HAP-1 (cell line): ENCODE measurements at regions not wholly inside any gene's neighbourhood (a gene's known extent, or its start where the extent isn't known, plus 50 kb on each side); places are given as distances from the start of the nearest gene placed in this dataset.
"Not testable (repeated sequence)": the region's sequence is repeated elsewhere in the genome, so short reads cannot be mapped to it uniquely, and the experiment has no call there.

Source experiments
- DNase-seq, 2 experiments: peaks; one replicate each; pipeline ENCODE4 v3.0.0-alpha.2; 2016 to 2020; ENCODE audit warnings: low spot score in 2 of 2
- H3K27me3 ChIP-seq: fragments of 250-450 bp; sonication (Bioruptor Pico); 2 replicates; pipeline ENCODE4 v1.5.1; 2020; ENCODE audit warnings: low read depth, mild to moderate bottlenecking, moderate library complexity
- H3K36me3 ChIP-seq: fragments of 250-450 bp; sonication (Bioruptor Pico); replicated peaks from 2 replicates; pipeline ENCODE4 v1.5.1; 2020; ENCODE audit warnings: mild to moderate bottlenecking
- H3K4me1 ChIP-seq: fragments of 250-450 bp; sonication (Bioruptor Pico); 2 replicates; pipeline ENCODE4 v1.5.1; 2020; ENCODE audit warnings: mild to moderate bottlenecking
- H3K4me3 ChIP-seq: fragments of 250-450 bp; sonication (Bioruptor Pico); 2 replicates; pipeline ENCODE4 v1.5.1; 2020; ENCODE audit warnings: mild to moderate bottlenecking, moderate library complexity
- H3K9me3 ChIP-seq: fragments of 250-450 bp; sonication (Bioruptor Pico); 2 replicates; pipeline ENCODE4 v1.5.1; 2020; ENCODE audit warnings: mild to moderate bottlenecking, moderate library complexity
- in situ Hi-C: fragments of 300-500 bp; cut with MboI; formaldehyde crosslinking; loops from 3 replicates; pipeline ENCODE4 v1.14.3; 2020; ENCODE audit warnings: low sequenced_read_pairs, inconsistent platforms, mixed read lengths

DNA sequence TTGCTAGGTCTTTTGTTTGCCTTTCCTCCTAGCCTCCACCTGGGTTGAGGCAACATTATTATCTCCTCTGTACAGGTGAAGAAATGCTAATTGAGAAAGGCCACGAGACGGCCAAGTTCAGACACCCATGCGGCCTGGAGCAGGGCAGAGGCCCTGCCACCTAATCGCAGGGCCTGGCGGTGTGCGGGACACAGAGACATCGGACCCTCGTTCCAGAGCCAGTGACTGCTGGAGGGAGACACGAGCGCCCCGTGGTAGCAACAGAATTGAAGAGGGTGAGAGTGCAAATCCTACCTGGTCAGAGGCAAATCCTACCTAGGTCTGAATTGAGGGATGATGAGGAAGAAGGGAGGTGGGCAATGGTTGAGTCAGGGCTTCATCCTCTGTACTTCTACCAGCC, 113.8 kb upstream of the MEF2A start:
- Histone ChIP-seq H3K4me3 (no peak overlapping the region), H3K27me3 (no peaks in the 10 kb centered on the region), H3K36me3 (no peaks in the 10 kb centered on the region), H3K9me3 (no peaks in the 10 kb centered on the region), H3K4me1 (peaks cover 16% of the 10 kb centered on the region)
- in situ Hi-C loops: no loop called here
- peak in 1 of 2 experiments; percentile 1 for DNase-seq

DNA sequence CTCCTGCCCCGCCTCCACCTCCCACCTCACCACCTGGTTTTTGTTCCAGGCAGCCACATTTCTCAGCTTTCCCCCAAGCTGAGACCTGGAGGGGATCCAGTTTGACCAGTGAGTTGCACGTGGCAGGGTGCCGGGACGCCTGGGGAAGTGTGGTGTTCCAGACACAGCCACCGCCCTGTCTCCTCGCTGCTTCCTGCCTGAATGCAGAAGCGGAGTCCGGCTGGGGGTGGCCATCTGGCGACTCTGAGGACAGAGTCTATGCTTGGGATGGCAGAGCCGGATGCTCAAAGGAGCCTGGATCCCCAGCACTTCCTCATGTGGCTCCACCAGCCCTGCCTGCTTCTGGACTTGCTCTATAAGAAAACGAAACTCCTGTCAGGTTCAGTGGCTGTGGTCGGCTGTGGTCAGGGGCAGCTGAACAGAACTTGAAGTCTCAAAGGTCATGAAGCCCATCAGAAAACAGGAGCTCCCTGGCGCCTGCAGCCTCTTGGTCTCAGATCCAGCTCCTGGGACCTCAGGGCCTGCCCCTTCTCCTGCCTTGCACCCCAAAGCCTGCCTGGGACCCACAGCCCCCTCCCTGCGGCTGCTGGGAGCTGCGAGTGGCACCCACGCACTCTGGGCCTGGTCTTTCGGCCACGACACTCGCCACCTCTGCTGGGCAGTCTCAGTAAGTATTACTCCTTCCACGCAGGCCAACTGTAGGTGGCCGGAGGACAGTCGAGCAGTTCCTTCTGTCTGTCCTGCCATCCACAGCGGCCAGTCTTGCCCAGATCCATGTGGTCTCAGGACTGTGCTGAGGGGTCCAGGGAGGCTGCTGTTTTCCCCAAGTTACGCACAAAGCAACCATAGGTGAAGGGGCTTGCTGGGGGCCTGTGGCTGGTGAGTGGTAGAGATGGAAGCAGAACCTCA, 112.8 kb upstream of the MEF2A start:
- peak in 1 of 2 experiments; percentile 7 for DNase-seq
- Histone ChIP-seq H3K4me1 (peaks cover 16% of the 10 kb centered on the region), H3K9me3 (no peaks in the 10 kb centered on the region), H3K4me3 (no peak overlapping the region), H3K36me3 (no peaks in the 10 kb centered on the region), H3K27me3 (no peaks in the 10 kb centered on the region)
- in situ Hi-C loops: no loop called here

DNA sequence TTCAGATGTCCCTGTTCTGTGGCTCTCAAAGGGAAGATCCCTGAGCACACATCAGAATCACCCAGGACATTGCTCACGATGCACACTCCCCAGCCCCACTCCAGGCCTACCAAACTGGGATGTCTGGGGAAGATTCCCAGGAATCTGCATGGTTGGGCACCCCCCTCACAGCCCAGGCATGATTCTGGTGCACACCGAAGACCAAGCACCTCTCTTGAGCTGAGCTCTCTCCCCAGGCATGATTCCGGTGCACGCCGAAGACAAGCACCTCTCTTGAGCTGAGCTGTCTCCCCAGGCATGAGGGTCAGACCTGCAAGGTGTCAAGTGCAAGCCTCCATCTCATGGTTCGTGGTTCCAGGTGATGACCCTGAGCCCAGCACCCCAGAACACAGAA, 112.2 kb upstream of the MEF2A start:
- DNase-seq: peak in 1 of 2 experiments; percentile 5
- Histone ChIP-seq H3K4me1 (peaks cover 16% of the 10 kb centered on the region), H3K36me3 (no peaks in the 10 kb centered on the region), H3K9me3 (no peaks in the 10 kb centered on the region), H3K4me3 (no peak overlapping the region), H3K27me3 (no peaks in the 10 kb centered on the region)
- in situ Hi-C loops: no loop called here

DNA sequence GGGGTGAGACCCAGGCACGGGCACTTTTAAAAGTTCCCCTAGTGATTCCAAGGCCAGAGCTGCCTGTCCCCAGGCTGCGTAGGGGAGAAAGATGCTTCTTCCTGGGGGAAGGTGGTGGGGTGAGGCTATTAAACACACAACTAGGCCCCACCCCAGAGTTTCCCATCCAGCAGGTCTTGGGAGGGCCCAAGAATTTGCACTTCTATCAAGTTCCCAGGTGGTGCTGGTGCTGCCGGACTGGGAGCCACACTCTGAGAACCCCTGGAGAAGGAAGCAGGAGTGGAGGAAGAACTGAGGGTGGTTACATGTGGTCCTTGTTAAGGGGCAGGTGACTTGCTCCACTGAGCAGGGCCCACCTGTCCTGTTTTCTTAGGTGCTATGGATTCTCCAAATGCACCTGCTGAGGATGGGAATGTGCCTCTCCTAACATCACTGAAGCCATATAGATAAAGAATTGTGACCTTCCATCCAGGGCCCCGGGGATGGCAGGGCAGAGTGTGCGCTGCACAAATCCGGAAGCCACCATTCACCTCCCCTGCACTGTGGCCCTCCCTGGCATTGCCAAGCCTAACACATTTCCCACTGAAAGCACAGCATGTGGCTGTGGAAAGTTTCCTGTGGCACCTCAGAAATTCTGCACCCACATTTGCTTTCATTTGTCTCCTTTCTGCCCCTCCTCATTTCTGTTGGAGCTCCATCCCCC, 111.5 kb upstream of the MEF2A start:
- Histone ChIP-seq H3K27me3 (no peaks in the 10 kb centered on the region), H3K36me3 (no peaks in the 10 kb centered on the region), H3K9me3 (no peaks in the 10 kb centered on the region), H3K4me1 (peaks cover 16% of the 10 kb centered on the region), H3K4me3 (no peak overlapping the region)
- DNase-seq: peak in 1 of 2 experiments; percentile 3
- in situ Hi-C loops: no loop called here

DNA sequence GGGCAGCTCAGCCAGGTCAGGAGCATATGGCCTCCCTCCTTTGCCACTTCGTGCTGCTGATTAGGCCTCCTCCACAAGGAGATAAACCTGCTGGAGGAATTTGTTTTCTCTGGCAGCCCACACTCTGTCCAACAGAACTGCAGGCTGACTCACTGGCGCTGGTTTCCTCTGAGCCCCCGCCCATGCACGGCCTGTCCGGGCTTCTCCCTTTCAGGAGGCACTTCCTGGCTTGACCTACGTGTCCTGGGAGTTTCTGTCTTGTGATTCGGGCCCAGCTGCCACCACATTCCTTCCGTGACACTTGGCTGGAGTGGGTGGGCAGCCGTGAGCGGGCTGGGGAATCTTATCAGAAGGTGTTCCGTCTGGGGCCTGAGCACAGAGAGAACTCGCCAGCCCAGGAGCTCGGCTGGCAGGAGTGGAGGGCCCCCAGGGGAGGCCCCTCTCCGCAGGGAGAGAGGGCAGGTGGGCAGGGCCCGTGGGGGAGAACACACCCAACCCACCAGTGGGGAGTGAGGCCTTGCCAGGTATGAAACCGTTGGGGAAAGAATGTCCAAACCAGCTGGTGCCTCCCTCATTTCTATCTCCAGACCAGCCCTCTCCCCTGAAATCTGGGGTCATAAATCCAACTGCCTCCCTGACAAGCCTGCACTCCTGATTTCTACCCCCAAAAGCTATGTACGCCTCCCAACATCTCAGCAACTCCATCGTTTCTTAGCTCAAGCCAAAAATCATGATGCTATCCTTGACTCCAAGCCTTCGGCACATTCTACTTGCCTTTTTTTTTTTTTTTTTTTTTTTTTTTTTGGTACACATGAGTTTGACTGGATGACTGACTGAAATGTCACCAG, 110.6 kb upstream of the MEF2A start:
- peaks cover 11% of the 10 kb centered on the region for H3K4me1 ChIP-seq
- no peaks in the 10 kb centered on the region for H3K9me3 ChIP-seq
- peak in 1 of 2 experiments; percentile 3 for DNase-seq
- no peaks in the 10 kb centered on the region for H3K27me3 ChIP-seq
- in situ Hi-C loops: no loop called here
- no peak overlapping the region for H3K4me3 ChIP-seq
- no peaks in the 10 kb centered on the region for H3K36me3 ChIP-seq

DNA sequence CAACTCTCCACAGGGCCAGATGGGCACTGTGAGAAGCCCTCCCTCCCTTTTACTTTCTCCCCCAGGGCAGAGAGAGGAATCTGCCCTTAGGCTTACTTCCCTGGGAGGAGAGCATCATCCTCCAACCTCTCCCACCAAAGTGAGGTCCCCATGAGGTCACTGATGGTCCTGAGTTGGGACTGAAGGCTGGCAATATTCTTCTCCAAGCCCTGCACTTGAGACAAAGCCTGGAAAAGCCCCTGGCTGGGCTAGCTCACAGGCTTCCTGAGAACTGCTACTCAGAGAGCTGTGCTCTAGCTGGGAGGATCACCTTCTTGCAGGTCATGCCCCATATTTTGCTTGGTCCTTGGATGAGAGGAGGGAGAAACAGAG, 110.0 kb upstream of the MEF2A start:
- H3K9me3 ChIP-seq: no peaks in the 10 kb centered on the region
- H3K36me3 ChIP-seq: no peaks in the 10 kb centered on the region
- in situ Hi-C loops: no loop called here
- H3K27me3 ChIP-seq: no peaks in the 10 kb centered on the region
- H3K4me1 ChIP-seq: peaks cover 5% of the 10 kb centered on the region
- no peak overlapping the region for H3K4me3 ChIP-seq
- DNase-seq: no peak

DNA sequence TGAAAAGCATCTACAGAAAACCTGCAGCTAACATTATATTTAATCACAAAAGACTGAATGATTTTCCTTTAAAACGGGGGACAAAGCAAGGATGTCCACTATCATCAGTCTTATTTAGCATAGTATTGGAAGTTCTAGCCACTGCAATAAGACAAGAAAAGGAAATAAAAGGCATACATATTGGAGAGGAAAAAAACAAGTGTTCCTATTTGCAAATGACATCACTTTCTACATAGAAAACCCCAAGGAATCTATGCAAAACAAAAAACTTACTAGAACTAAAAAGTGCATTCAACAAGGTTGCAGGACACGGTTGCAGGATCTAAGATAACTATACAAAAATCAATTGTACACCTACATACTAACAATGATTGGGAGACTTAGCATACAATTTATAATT, 101.6 kb upstream of the MEF2A start:
- in situ Hi-C loops: no loop called here
- Histone ChIP-seq H3K9me3 (no peaks in the 10 kb centered on the region), H3K4me3 (no peak overlapping the region), H3K27me3 (peaks cover 5% of the 10 kb centered on the region), H3K4me1 (no peaks in the 10 kb centered on the region), H3K36me3 (no peaks in the 10 kb centered on the region)
- no peak for DNase-seq

DNA sequence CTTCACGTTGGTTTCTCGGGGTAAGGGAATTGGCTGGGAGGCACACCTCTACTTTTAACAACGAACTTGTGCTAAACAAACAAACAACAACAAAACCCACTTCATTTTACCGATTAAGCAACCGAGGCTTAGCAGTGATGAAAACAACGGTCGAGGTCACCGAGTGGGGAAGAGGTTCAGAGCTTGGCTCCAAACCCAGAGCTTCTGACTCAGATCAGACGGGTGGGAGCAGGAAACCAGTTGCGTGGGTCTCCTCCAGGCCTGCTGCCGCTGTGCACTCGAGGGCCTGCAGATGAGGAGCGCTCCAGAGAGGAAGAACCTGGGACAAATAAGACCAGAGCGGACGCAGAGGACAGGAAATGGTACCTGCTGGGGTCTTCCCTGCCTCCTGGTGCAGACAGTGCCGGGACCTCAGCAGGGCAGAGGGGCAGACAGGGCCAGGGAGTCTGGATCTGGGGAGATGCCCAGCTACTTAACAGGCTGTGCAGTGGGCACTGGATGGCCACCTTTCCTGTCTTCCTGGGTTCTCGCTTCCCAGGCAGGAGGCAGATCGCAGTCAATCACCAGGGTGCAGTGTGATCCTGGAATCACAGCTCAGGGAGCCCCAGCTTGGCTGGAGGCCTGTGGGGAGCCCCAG, 99.0 kb upstream of the MEF2A start:
- no peak overlapping the region for H3K4me3 ChIP-seq
- no peaks in the 10 kb centered on the region for H3K4me1 ChIP-seq
- peaks cover 5% of the 10 kb centered on the region for H3K27me3 ChIP-seq
- in situ Hi-C loops: no loop called here
- no peaks in the 10 kb centered on the region for H3K9me3 ChIP-seq
- DNase-seq: no peak
- H3K36me3 ChIP-seq: no peaks in the 10 kb centered on the region

DNA sequence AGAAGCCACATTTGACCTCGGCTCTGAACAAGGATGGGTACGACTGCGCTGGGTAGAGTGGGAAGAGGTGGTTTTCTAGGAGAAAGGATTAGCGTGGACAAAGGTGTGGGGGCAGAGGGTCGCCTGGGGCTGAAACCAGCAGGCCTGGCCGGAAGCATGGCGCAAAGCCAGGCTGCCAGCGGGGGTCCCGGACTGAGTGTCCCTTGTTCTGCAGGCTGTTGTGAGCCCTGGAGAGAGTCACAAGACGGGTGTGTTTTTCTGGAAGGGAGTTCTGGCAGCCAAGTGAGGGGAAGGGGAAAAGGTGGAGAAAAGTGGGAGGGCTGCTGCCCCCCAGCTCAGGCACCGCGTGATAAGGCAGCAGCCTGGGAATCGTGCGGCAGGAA, 98.5 kb upstream of the MEF2A start:
- H3K4me1 ChIP-seq: no peaks in the 10 kb centered on the region
- in situ Hi-C loops: no loop called here
- H3K36me3 ChIP-seq: no peaks in the 10 kb centered on the region
- no peak for DNase-seq
- no peaks in the 10 kb centered on the region for H3K9me3 ChIP-seq
- H3K4me3 ChIP-seq: no peak overlapping the region
- H3K27me3 ChIP-seq: peaks cover 5% of the 10 kb centered on the region

DNA sequence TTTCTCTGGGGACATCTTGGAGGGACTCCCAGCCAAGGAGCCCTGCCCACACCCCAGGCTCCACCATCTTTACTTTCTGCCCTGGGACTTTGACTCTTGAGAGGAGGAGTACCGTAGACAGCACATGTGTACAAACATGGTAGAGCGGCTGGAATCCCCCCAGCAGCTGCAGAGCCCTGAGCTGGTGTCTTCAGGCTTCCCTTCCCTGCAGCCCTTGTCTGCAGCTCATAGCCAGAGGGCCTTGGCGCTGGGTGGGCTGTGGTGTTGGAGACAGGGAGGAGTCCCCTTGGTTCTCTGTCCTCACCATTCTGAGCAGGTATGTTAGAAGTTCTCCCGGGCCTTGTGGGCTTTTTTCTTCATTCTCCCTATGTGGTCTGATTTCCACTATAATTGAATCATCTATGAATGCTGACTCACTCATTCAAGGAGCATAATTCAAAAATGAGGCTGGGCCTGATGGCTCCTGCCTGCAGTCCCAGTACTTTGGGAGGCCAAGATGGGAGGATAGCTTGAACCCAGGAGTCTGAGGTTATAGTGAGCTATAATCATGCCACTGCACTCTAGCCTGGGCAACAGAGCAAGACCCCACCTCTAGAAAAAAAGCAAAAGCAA, 97.8 kb upstream of the MEF2A start:
- Histone ChIP-seq H3K4me3 (no peak overlapping the region), H3K9me3 (no peaks in the 10 kb centered on the region), H3K27me3 (peaks cover 5% of the 10 kb centered on the region), H3K36me3 (no peaks in the 10 kb centered on the region), H3K4me1 (no peaks in the 10 kb centered on the region)
- DNase-seq: no peak
- in situ Hi-C loops: no loop called here

DNA sequence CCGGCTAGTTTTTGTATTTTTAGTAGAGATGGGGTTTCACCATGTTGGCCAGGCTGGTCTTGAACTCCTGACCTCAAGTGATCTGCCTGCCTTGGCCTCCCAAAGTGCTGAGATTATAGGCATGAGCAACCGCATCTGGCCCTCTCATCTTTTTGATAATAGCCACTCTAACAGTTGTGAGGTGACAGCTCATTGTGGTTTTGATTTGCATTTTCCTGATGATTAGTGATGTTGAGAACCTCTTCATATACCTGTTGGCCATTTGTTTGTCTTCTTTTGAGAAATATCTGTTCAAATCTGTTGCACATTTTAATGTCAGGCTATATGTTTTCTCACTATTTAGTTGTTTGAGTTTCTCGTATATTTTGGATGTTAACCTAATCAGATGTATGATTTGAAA, 95.6 kb upstream of the MEF2A start:
- H3K36me3 ChIP-seq, H3K4me3 ChIP-seq, in situ Hi-C loops, H3K27me3 ChIP-seq, H3K4me1 ChIP-seq, DNase-seq, H3K9me3 ChIP-seq: not testable (repeated sequence)

DNA sequence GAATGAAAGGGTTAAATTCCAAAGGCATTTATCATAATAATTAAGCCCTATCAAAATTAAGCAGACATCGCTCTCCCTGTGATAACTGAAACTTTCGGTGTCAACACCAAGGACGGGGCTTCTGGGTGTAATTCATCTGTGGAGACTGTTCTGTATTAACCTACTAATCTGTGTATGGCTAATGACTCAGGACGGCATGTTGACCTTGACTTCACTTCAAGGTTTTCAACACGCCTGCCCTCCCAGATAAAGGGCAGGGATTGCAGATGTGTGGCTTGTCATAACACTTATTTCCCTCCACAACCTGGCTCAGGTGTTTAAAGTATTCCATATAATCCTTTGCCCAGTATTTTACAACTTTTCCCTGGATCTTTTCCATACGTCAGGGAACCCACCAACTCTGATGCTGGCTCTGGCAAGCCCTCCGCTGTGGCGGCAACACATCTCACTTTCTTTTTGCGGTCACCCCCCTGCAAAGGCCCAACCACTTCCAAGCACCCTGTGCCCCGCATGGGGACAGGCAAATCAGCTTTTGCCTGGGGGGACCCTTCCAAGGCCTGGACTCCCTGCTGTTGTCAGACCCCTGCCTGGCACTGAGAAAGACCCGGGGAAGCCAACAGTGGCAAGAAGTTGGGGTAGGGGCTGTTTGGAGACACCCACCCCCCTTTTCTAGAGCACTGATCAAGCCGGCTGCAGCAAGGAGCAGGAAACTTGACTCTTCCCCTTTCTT, 93.2 kb upstream of the MEF2A start:
- H3K27me3 ChIP-seq: no peaks in the 10 kb centered on the region
- H3K4me3 ChIP-seq: no peak overlapping the region
- in situ Hi-C loops: no loop called here
- no peak for DNase-seq
- H3K4me1 ChIP-seq: peaks cover 28% of the 10 kb centered on the region
- H3K36me3 ChIP-seq: no peaks in the 10 kb centered on the region
- H3K9me3 ChIP-seq: no peaks in the 10 kb centered on the region
